HG02981 (cell line): ENCODE measurements at regions not wholly inside any gene's neighbourhood (a gene's known extent, or its start where the extent isn't known, plus 50 kb on each side); places are given as distances from the start of the nearest gene placed in this dataset.

ENCODE experiments used
- ATAC-seq: cut with Tn5 transposase; IDR thresholded peaks from one replicate; pipeline ENCODE4 v1.9.1; 2021; ENCODE audit warnings: mild to moderate bottlenecking, moderate library complexity; ENCODE audit not compliant: unreplicated experiment

- ATAC-seq = no peak
These were observed 753.6 kb upstream of the GCFC2 start for GRCh38 chr2:76464310-76464709.

- ATAC-seq = no peak
These were observed 750.7 kb upstream of the GCFC2 start for GRCh38 chr2:76461431-76461830.

- ATAC-seq = no peak
These were observed 745.2 kb upstream of the GCFC2 start for GRCh38 chr2:76455910-76456309.

- ATAC-seq = no peak
These were observed 739.3 kb upstream of the GCFC2 start for GRCh38 chr2:76450024-76450475.

- ATAC-seq = no peak
These were observed 738.2 kb upstream of the GCFC2 start for GRCh38 chr2:76448956-76449355.

GRCh38 chr2:76447294-76447693 is 736.6 kb upstream of the GCFC2 start:
- ATAC-seq = no peak

GRCh38 chr2:76446872-76447271 is 736.2 kb upstream of the GCFC2 start:
- ATAC-seq = no peak

GRCh38 chr2:76445880-76446279 is 735.2 kb upstream of the GCFC2 start:
- no peak for ATAC-seq

- ATAC-seq = no peak
These were observed 734.0 kb upstream of the GCFC2 start for GRCh38 chr2:76444732-76445131.

- no peak for ATAC-seq
These were observed 726.8 kb upstream of the GCFC2 start for GRCh38 chr2:76437564-76437963.

- no peak for ATAC-seq
These were observed 718.7 kb upstream of the GCFC2 start for GRCh38 chr2:76429374-76429773.

- no peak for ATAC-seq
These were observed 716.7 kb upstream of the GCFC2 start for GRCh38 chr2:76427452-76427851.

- ATAC-seq = no peak
These were observed 705.1 kb upstream of the GCFC2 start for GRCh38 chr2:76415821-76416220.

GRCh38 chr2:76413436-76413835 is 702.7 kb upstream of the GCFC2 start:
- ATAC-seq = no peak

GRCh38 chr2:76406134-76406855 is 695.6 kb upstream of the GCFC2 start:
- no peak for ATAC-seq

- ATAC-seq = no peak
These were observed 682.6 kb upstream of the GCFC2 start for GRCh38 chr2:76393356-76393755.

- ATAC-seq = no peak
These were observed 681.0 kb upstream of the GCFC2 start for GRCh38 chr2:76391678-76392077.

GRCh38 chr2:76387294-76387693 is 676.6 kb upstream of the GCFC2 start:
- no peak for ATAC-seq

GRCh38 chr2:76385943-76386342 is 675.2 kb upstream of the GCFC2 start:
- ATAC-seq = no peak

- ATAC-seq = no peak
These were observed 670.9 kb upstream of the GCFC2 start for GRCh38 chr2:76381624-76382023.

GRCh38 chr2:76378140-76378539 is 667.4 kb upstream of the GCFC2 start:
- ATAC-seq = no peak

- no peak for ATAC-seq
These were observed 630.7 kb upstream of the GCFC2 start for GRCh38 chr2:76341439-76341838.

GRCh38 chr2:76332871-76333270 is 622.2 kb upstream of the GCFC2 start:
- no peak for ATAC-seq
